NCI-H82 treated with DMSO at 0.1 percent for 48 hours (cell line): ENCODE measurements at regions not wholly inside any gene's neighbourhood (a gene's known extent, or its start where the extent isn't known, plus 50 kb on each side); places are given as distances from the start of the nearest gene placed in this dataset.

Experiments
- DNase-seq: peaks from one replicate; lab custom pipeline; 2025; ENCODE audit not compliant: unreplicated experiment; lab: John Stamatoyannopoulos, UW

GRCh38 chr22:46064966-46065666, 85.2 kb upstream of the PPARA start:
- no peak for DNase-seq

GRCh38 chr22:46065691-46066454, 84.5 kb upstream of the PPARA start:
- DNase-seq, result no peak

- no peak for DNase-seq
These were observed 83.6 kb upstream of the PPARA start for GRCh38 chr22:46066691-46067090.

- no peak for DNase-seq
These were observed 82.9 kb upstream of the PPARA start for GRCh38 chr22:46067159-46068111.

- DNase-seq, result no peak
These were observed 82.1 kb upstream of the PPARA start for GRCh38 chr22:46068181-46068592.

- DNase-seq, result no peak
These were observed 81.5 kb upstream of the PPARA start for GRCh38 chr22:46068593-46069491.

GRCh38 chr22:46069521-46070214, 80.7 kb upstream of the PPARA start:
- no peak for DNase-seq

GRCh38 chr22:46070215-46070802, 80.0 kb upstream of the PPARA start:
- DNase-seq, result no peak

- DNase-seq, result no peak
These were observed 79.4 kb upstream of the PPARA start for GRCh38 chr22:46070803-46071450.

GRCh38 chr22:46071451-46072109, 78.7 kb upstream of the PPARA start:
- DNase-seq, result no peak

GRCh38 chr22:46072110-46072881, 78.0 kb upstream of the PPARA start:
- no peak for DNase-seq

- no peak for DNase-seq
These were observed 77.2 kb upstream of the PPARA start for GRCh38 chr22:46072981-46073682.

- no peak for DNase-seq
These were observed 76.4 kb upstream of the PPARA start for GRCh38 chr22:46073683-46074504.

- no peak for DNase-seq
These were observed 75.4 kb upstream of the PPARA start for GRCh38 chr22:46074771-46075551.

GRCh38 chr22:46075764-46076531, 74.4 kb upstream of the PPARA start:
- DNase-seq, result no peak
